ENCODE measurements at regions not wholly inside any gene's neighbourhood (a gene's known extent, or its start where the extent isn't known, plus 50 kb on each side); places are given as distances from the start of the nearest gene placed in this dataset.
A peak's percentile ranks its signal among the peaks of the same experiment; 100 is the strongest.

DNA sequence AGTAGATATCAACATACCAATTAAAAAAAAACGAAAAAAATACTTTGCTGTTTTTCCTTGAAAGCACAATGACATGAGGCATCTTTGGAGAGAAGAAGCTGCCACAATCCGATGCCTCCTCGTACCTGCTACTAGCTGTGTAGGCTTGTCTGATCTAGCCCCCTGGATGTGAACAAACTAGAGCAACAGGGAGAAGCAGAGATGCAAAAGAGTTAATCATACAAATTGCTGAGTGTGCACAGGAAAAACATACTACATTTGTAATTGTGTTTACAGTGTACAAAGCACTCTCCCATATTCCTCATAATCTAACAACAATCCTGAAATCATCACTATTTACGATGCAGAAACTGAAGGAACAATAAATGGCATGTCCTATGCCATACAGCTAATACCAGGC is 227.0 kb upstream of the CTNNB1 start:
- no peak for DNase-seq
- H3K9ac ChIP-seq (ENCODE audit: insufficient read depth in 1 of 2, low read length in 2 of 2), result no peak overlapping the region
- H3K36me3 ChIP-seq (ENCODE audit: control insufficient read depth in 4 of 4, insufficient read depth in 4 of 4, low read length in 4 of 4), result no peaks in the 10 kb centered on the region
- peaks cover 7 to 40% (median 10%) of the 10 kb centered on the region in 5 donors for H3K4me1 ChIP-seq (ENCODE audit: control insufficient read depth in 5 of 5, insufficient read depth in 5 of 5, low read length in 5 of 5)
- TF ChIP-seq CTCF (IDR thresholded peaks at IDR 0.05; ENCODE audit: control extremely low read depth, extremely low read depth), result no peak
- 74 to 85% methylated on average over 4 of the region's 4 CpGs for WGBS, 2 donors
- H3K27me3 ChIP-seq (ENCODE audit: control insufficient read depth in 3 of 3, insufficient read depth in 3 of 3, low read length in 2 of 3), result no peaks in the 10 kb centered on the region
- H3K27ac ChIP-seq (ENCODE audit: low read depth in 1 of 2, low read length in 1 of 2), result peak overlapping the region in 1 of 2 donors; percentile 68
- H3K9me3 ChIP-seq (ENCODE audit: control insufficient read depth in 4 of 4, insufficient read depth in 3 of 4, low read length in 3 of 4), result no peaks in the 10 kb centered on the region
- no peak for ATAC-seq (ENCODE audit: insufficient read depth, low FRiP score)
- no peak overlapping the region for H3K4me3 ChIP-seq

DNA sequence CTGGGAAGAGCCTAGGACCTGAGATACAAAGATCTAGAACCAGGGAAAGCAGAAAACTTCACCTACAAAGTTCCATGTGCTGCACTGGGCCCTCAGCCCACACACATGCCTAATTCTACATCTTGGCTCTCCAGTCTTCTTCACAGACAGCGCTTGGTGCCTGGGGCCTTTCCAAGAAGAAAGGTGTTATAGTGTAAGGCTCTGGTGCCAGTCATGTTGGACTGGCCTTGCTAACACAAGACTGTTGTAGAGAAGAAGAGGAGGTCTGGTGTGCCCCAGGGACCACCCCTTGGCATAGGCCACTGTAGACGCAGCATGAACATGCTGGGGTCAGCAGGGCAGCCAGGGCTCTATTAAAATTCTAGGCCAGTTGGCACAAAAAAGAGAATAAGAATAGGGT is 226.2 kb upstream of the CTNNB1 start:
- WGBS, 2 donors, result 83 to 96% methylated on average over 2 of the region's 2 CpGs
- no peak for TF ChIP-seq CTCF (IDR thresholded peaks at IDR 0.05; ENCODE audit: control extremely low read depth, extremely low read depth)
- H3K4me3 ChIP-seq, result no peak overlapping the region
- H3K4me1 ChIP-seq (ENCODE audit: control insufficient read depth in 5 of 5, insufficient read depth in 5 of 5, low read length in 5 of 5), result peaks cover 7 to 40% (median 10%) of the 10 kb centered on the region in 5 donors
- no peaks in the 10 kb centered on the region for H3K9me3 ChIP-seq (ENCODE audit: control insufficient read depth in 4 of 4, insufficient read depth in 3 of 4, low read length in 3 of 4)
- no peak overlapping the region for H3K9ac ChIP-seq (ENCODE audit: insufficient read depth in 1 of 2, low read length in 2 of 2)
- DNase-seq, result no peak
- H3K27me3 ChIP-seq (ENCODE audit: control insufficient read depth in 3 of 3, insufficient read depth in 3 of 3, low read length in 2 of 3), result no peaks in the 10 kb centered on the region
- H3K27ac ChIP-seq (ENCODE audit: low read depth in 1 of 2, low read length in 1 of 2), result no peak overlapping the region
- no peak for ATAC-seq (ENCODE audit: insufficient read depth, low FRiP score)
- H3K36me3 ChIP-seq (ENCODE audit: control insufficient read depth in 4 of 4, insufficient read depth in 4 of 4, low read length in 4 of 4), result no peaks in the 10 kb centered on the region

GRCh38 chr3:40975711-40976121 is 223.6 kb upstream of the CTNNB1 start:
- ATAC-seq (ENCODE audit: insufficient read depth, low FRiP score) (no peak), DNase-seq (peak in 2 of 3 donors; percentile 22 to 26)
- WGBS, 2 donors, result 55 to 74% methylated on average over 6 of the region's 6 CpGs

More at GRCh38 chr3:40975711-40976121, 223.6 kb upstream of the CTNNB1 start:
- no peak for TF ChIP-seq CTCF (IDR thresholded peaks at IDR 0.05; ENCODE audit: control extremely low read depth, extremely low read depth)
- peaks cover 6 to 35% (median 10%) of the 10 kb centered on the region in 5 donors for H3K4me1 ChIP-seq (ENCODE audit: control insufficient read depth in 5 of 5, insufficient read depth in 5 of 5, low read length in 5 of 5)
- no peak overlapping the region for H3K4me3 ChIP-seq
- H3K27ac ChIP-seq (ENCODE audit: low read depth in 1 of 2, low read length in 1 of 2), result peak overlapping the region in 1 of 2 donors; percentile 62
- H3K9me3 ChIP-seq (ENCODE audit: control insufficient read depth in 4 of 4, insufficient read depth in 3 of 4, low read length in 3 of 4), result no peaks in the 10 kb centered on the region
- H3K27me3 ChIP-seq (ENCODE audit: control insufficient read depth in 3 of 3, insufficient read depth in 3 of 3, low read length in 2 of 3), result no peaks in the 10 kb centered on the region
- H3K9ac ChIP-seq (ENCODE audit: insufficient read depth in 1 of 2, low read length in 2 of 2), result no peak overlapping the region
- H3K36me3 ChIP-seq (ENCODE audit: control insufficient read depth in 4 of 4, insufficient read depth in 4 of 4, low read length in 4 of 4), result no peaks in the 10 kb centered on the region

Measured in lung (tissue), 11 donors.